ENCODE measurements at regions not wholly inside any gene's neighbourhood (a gene's known extent, or its start where the extent isn't known, plus 50 kb on each side); places are given as distances from the start of the nearest gene placed in this dataset.

DNA sequence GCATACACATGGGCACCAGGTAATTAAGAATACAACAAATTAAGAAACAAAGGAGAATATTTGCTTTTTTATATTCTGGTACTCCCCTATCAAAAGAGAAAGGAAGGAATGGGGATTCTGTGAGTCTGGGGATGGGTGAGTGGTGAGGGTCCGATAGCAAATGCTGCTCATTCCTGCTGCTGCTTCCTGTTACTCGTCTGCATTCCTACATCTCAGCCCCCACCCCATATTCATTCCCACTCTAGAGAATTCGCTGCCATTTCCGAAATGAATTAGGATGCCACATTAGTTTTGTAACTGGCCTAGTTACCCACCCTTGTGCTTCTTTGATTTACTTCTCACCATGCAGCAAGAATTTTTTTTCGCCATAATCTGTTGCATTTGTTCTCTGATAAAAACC lies 1905.3 kb upstream of the PIK3C3 start:
- no peak overlapping the region for H3K4me2 ChIP-seq (ENCODE audit: low read length)
- no peaks in the 10 kb centered on the region for H3K79me2 ChIP-seq (ENCODE audit: insufficient read depth, low read depth, low read length)
- no peaks in the 10 kb centered on the region for H3K9me2 ChIP-seq (ENCODE audit: insufficient read depth, low read length)
- no peak overlapping the region for H2AFZ ChIP-seq (ENCODE audit: low read length)
- H3K4me1 ChIP-seq (ENCODE audit: insufficient read depth, low read length, poor library complexity, severe bottlenecking), result no peaks in the 10 kb centered on the region
- no peak for DNase-seq (ENCODE audit: low spot score)
- H3K4me3 ChIP-seq (ENCODE audit: low read depth, low read length, poor library complexity, severe bottlenecking), result no peak overlapping the region
- ChIA-PET POLR2A (interaction anchor here (0.5 kb wide), 1 partner anchor 319 kb away, joined by 3 read pairs; no protein-coding TSS in a partner anchor), CTCF (ENCODE audit: unreplicated experiment) (no interaction called here)
- no peaks in the 10 kb centered on the region for H3K9me3 ChIP-seq (ENCODE audit: low read length)
- H4K20me1 ChIP-seq (ENCODE audit: insufficient read depth, low read length), result no peaks in the 10 kb centered on the region
- no peaks in the 10 kb centered on the region for H3K36me3 ChIP-seq (ENCODE audit: insufficient read depth, low read length)
- TF ChIP-seq EZH2phosphoT487 (IDR thresholded peaks at IDR 0.05; ENCODE audit: borderline replicate concordance, low read depth, low read length), result no peak
- TF ChIP-seq, protein P1, sequence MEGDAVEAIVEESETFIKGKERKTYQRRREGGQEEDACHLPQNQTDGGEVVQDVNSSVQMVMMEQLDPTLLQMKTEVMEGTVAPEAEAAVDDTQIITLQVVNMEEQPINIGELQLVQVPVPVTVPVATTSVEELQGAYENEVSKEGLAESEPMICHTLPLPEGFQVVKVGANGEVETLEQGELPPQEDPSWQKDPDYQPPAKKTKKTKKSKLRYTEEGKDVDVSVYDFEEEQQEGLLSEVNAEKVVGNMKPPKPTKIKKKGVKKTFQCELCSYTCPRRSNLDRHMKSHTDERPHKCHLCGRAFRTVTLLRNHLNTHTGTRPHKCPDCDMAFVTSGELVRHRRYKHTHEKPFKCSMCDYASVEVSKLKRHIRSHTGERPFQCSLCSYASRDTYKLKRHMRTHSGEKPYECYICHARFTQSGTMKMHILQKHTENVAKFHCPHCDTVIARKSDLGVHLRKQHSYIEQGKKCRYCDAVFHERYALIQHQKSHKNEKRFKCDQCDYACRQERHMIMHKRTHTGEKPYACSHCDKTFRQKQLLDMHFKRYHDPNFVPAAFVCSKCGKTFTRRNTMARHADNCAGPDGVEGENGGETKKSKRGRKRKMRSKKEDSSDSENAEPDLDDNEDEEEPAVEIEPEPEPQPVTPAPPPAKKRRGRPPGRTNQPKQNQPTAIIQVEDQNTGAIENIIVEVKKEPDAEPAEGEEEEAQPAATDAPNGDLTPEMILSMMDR (conservative IDR thresholded peaks at IDR 0.05; ENCODE audit: low read length), result no peak
- H3K27ac ChIP-seq (ENCODE audit: low read depth, low read length, poor library complexity, severe bottlenecking), result no peak overlapping the region
- no TSS peak for BruUV-seq (replicated peaks)
- intact Hi-C loops (cut with micrococcal nuclease; ENCODE audit: unreplicated experiment), result no loop called here

DNA sequence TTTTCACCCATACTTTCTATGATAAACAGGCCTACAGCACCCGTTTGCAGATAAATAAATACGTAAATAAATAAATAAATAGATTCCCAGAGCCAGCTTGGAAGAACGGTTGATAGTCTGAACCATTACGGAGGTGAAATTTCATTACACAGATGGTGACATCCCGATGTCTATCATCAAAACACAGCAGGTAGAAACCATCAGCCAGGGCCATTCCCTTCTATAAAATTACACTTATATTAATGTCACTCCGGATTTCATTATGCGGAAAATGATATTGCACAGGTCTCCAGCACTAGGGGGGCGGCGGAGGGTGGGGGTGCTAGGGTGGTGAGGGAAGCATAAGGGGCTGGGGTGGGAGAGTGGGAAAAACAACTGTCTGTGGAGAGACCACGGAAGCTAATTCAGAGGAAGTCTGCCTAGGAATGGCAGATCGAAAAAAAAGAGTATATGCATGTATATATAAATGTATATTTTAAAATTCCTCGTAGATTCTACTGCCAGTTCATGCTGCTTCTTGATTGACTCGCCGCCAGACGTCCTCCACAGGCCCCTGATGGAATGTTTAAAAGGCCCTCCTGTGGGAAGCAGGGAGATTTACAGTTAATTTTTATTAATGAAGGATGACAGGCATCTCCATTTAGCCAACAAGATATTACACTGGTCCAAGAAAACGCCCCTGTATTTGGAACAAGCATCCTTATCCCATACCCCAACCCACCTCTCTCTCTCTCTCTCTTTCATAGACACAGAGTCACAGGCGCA lies 1906.0 kb upstream of the PIK3C3 start:
- Histone ChIP-seq H4K20me1 (ENCODE audit: insufficient read depth, low read length) (no peaks in the 10 kb centered on the region), H3K27ac (ENCODE audit: low read depth, low read length, poor library complexity, severe bottlenecking) (no peak overlapping the region), H3K4me3 (ENCODE audit: low read depth, low read length, poor library complexity, severe bottlenecking) (no peak overlapping the region), H3K4me2 (ENCODE audit: low read length) (no peak overlapping the region), H3K79me2 (ENCODE audit: insufficient read depth, low read depth, low read length) (no peaks in the 10 kb centered on the region), H3K36me3 (ENCODE audit: insufficient read depth, low read length) (no peaks in the 10 kb centered on the region), H3K4me1 (ENCODE audit: insufficient read depth, low read length, poor library complexity, severe bottlenecking) (no peaks in the 10 kb centered on the region), H2AFZ (ENCODE audit: low read length) (no peak overlapping the region), H3K9me3 (ENCODE audit: low read length) (no peaks in the 10 kb centered on the region), H3K9me2 (ENCODE audit: insufficient read depth, low read length) (no peaks in the 10 kb centered on the region)
- TF ChIP-seq, protein P1 (conservative IDR thresholded peaks at IDR 0.05; ENCODE audit: low read length), result no peak
- TF ChIP-seq EZH2phosphoT487 (IDR thresholded peaks at IDR 0.05; ENCODE audit: borderline replicate concordance, low read depth, low read length), result no peak
- intact Hi-C loops (cut with micrococcal nuclease; ENCODE audit: unreplicated experiment), result no loop called here
- ChIA-PET CTCF (ENCODE audit: unreplicated experiment) (no interaction called here), POLR2A (no interaction called here)
- no peak for DNase-seq (ENCODE audit: low spot score)
- BruUV-seq (replicated peaks), result no TSS peak

DNA sequence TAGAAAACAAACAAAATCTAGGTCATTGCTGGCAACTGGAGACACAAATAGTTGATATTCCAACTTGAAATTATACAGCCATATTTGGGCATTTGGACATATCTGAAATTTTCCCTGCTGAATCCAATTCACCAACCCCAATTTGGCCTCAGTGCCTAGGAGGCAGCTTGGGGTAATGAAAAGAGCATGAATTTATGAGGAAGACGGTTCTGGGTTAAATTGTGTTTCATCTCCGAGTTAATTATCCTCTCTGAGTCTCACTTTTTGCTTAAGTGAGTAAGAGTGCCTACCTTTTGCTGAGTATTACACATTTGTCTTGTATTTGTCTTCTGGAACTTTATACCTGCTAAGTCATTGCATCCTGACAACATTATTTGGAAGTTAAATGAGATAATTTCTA lies 1906.8 kb upstream of the PIK3C3 start:
- Histone ChIP-seq H3K4me1 (ENCODE audit: insufficient read depth, low read length, poor library complexity, severe bottlenecking) (no peaks in the 10 kb centered on the region), H3K79me2 (ENCODE audit: insufficient read depth, low read depth, low read length) (no peaks in the 10 kb centered on the region), H3K4me2 (ENCODE audit: low read length) (no peak overlapping the region), H2AFZ (ENCODE audit: low read length) (no peak overlapping the region), H4K20me1 (ENCODE audit: insufficient read depth, low read length) (no peaks in the 10 kb centered on the region), H3K9me3 (ENCODE audit: low read length) (no peaks in the 10 kb centered on the region), H3K36me3 (ENCODE audit: insufficient read depth, low read length) (no peaks in the 10 kb centered on the region), H3K27ac (ENCODE audit: low read depth, low read length, poor library complexity, severe bottlenecking) (no peak overlapping the region), H3K4me3 (ENCODE audit: low read depth, low read length, poor library complexity, severe bottlenecking) (no peak overlapping the region), H3K9me2 (ENCODE audit: insufficient read depth, low read length) (no peaks in the 10 kb centered on the region)
- ChIA-PET CTCF (ENCODE audit: unreplicated experiment) (no interaction called here), POLR2A (no interaction called here)
- no peak for DNase-seq (ENCODE audit: low spot score)
- BruUV-seq (replicated peaks), result no TSS peak
- intact Hi-C loops (cut with micrococcal nuclease; ENCODE audit: unreplicated experiment), result no loop called here
- TF ChIP-seq, protein P1 (conservative IDR thresholded peaks at IDR 0.05; ENCODE audit: low read length), result no peak
- TF ChIP-seq EZH2phosphoT487 (IDR thresholded peaks at IDR 0.05; ENCODE audit: borderline replicate concordance, low read depth, low read length), result no peak
